ENCODE measurements at regions not wholly inside any gene's neighbourhood (a gene's known extent, or its start where the extent isn't known, plus 50 kb on each side); places are given as distances from the start of the nearest gene placed in this dataset.

DNA sequence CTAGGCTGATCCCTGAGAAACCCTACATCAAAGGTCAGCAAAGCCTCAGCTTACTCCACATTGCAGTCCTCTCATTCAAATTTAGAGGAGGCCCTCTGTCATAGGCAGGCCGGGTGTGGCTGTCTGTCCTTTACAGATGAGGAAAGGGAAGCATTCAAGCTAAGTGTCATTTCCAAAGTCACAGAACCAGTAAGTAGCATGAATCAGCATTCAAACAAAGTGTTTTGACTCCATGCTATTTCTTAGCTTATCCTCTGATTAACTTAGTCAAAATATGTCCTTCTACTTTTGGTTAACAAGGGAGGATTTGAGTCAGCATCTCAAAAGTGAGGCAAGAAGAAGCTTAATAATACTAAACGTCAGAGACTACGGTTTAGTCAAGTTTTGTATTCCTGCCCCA lies 409.0 kb upstream of the POU3F3 start:
- DNase-seq (ENCODE audit: low spot score): no peak

DNA sequence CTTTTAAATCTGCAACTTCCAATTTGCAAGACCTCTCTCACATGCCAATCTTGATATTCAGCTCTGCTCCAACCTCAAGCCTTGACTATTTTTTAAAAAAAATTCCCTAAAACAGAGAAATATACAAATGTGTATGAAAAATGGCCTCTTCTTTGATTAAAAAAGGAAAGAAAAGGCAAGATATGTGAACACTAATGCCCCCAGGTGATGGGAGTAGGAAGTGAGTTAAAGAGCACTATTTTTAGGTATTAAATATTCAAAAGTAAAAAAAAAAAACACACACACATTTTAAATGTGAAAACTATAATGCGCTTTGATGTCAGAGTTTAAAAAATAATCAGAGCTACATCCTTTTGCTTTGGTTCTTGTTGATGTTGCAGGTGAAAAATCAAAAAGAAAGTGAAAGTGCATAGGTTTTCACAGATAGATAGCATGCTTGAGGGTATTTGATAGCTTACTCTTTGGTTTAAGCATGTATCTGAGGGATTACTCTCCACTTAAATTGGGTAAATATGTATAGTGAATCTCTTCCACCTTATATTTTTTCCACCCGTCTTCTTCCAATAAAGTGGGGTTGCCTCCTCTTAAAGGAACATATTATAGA lies 406.0 kb upstream of the POU3F3 start:
- DNase-seq (ENCODE audit: low spot score): no peak

DNA sequence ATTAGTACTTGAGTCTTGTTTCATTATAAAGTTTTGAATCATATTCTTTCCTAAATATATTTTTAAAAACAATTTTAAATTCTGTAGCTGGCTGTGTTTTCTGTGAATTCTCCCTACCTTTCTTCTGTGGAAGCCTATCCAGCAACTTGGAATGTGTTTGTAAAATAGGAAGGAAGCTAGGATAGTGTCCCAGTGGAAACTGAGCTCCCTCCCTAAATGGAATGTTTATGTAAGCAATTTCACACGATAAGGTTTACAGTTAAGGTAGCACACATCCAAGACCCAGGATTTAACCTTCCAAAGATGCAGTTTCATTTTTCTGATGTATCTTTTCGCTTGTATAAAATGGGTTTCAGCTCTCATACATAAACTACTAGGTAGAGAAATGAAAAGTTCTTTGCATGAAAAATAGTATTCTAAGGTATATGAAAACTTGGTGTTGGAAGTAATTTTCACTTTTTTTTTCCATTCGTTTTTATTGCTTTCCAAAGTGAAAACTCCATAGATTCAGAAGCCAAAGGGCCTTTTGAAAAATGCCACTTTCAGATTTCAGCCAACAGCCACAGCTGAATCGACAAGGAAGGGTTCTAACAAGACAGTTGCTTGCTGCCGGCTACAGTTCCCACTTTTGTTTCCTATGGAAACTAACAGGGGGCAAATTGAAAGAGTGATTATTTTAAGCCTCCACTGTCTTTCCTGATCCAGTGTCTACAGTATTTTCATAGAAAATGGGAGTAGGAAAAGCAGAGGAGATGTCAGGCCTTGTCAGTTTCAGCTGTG lies 405.1 kb upstream of the POU3F3 start:
- DNase-seq (ENCODE audit: low spot score): no peak

DNA sequence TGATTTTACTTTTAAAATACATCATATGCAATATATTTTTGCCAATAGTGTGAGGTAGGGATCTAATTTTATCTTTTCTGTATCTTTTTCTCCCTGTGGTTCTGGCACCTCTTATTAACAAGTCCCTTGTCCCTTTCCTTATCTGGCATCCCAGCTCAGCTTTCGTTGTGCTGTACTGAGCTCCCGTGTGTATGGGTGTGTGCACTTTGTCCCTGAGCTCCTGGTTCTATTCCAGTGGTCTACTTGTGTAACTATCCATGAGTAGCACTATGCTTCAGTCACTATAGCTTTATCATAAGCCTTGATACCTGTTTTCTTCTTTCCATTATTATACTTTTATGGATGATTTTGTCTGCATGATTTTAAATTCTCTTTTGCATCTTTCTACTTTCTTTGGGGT lies 401.4 kb upstream of the POU3F3 start:
- DNase-seq (ENCODE audit: low spot score): no peak

DNA sequence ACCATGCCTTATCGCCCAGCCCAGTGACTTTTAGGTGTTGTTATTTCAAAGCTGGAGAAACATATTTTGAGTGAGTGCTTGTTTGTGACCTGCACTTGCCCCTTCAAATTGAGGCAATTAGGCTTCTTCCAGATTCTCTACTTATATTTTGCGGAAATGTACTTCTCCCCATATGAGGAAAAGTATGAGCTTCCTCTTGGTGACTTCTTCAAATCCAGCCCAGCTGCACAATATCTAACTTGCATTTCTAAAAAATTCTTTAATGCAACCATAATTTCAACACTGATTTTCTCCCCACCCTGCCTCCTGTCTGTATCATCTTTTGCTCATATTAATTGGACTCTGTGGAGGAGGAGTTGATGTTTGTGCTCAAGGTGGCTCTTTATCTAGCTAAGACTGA lies 391.2 kb upstream of the POU3F3 start:
- no peak for DNase-seq (ENCODE audit: low spot score)

DNA sequence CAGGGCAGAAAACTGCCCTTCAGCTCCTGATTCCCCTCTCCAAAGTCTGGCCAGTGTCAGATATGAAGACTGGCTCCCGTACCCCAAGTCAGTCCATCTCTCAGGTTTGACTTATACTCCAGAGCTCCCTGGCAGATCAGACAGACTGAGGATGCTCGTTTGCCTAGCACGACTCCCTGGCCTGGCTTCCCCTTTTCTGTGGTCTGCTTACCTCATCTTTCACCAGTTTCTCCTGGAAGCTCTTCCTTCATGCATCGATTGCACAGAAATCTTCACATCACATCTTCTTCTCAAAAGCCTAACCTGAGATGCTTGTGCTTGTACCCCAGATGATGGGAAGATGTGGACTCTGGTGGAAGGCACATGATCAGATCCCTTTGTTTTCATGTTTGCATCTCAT lies 387.9 kb upstream of the POU3F3 start:
- no peak for DNase-seq (ENCODE audit: low spot score)

DNA sequence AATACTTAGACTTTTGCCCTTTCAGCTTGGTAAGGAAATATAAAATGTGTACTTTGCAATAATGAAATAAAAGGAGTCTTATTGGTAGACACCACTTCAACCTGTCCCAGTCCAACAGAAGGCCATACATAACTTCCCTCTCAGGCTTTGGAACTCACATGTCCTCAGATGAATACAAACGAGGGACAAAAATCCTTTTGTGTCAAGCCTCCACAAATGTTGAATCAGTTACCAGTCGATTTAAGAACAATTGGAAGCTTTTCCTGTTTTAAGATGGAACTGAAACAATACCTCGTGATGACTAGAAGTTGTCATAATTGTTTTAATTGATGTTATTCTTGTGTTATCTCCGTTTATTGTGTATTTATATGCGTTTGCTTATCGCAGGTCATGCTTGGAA lies 385.1 kb upstream of the POU3F3 start:
- DNase-seq (ENCODE audit: low spot score): no peak

DNA sequence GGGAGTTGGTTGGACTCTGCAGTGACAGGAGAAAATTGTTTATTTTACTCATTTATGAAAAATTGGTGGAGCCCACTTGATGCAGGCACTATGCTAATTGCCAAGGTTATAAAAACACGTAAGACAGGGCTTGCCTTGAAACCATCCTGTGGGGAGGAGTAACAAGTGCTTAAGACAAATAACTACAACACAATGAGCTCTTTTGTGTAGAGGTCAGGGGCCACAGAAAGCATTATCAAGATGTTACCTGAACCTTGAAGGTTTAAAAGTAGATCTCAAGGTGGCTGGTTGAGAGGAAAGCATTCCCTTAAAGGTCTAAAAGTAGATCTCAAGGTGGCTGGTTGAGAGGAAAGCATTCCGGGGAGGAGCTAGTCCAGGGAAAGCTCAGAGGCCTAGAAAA lies 381.8 kb upstream of the POU3F3 start:
- no peak for DNase-seq (ENCODE audit: low spot score)

DNA sequence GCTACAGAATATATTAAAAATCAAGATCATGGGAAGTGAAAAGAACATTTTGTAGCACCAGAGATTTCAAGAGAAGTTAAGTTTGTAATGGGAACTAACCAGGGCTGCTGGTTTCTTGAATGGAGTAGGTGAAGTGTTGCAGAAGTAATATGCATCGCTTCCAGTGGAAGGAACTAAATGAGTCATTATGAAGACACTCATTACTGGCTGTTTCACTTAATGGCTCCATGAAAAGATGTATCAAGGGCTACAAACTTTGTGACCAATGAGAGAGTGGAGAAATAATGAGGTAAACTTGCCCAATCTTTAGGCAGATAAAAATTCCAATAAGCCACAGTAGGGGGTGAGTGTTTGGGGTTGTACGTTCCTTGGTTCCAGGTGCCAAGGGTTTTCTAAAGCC lies 380.4 kb upstream of the POU3F3 start:
- no peak for DNase-seq (ENCODE audit: low spot score)

DNA sequence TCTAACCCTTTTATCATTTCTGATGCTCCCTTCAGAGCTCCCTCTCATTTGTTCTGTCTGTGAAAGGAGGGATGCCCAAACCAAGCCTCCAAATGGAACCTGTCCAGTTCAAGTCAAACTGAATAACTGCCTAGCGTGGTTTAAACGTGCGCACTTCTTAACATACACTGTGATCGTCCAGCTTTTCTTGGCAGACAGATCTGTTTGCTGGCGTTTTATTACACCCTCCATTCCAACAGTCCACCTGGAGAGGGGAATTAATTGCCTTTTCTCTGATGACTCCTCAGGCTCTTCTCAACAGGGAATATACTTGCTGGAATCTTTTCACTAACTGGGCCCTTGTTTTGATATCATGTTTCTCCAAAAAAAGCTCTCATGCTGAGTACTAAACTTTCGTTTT lies 379.2 kb upstream of the POU3F3 start:
- DNase-seq (ENCODE audit: low spot score): no peak

DNA sequence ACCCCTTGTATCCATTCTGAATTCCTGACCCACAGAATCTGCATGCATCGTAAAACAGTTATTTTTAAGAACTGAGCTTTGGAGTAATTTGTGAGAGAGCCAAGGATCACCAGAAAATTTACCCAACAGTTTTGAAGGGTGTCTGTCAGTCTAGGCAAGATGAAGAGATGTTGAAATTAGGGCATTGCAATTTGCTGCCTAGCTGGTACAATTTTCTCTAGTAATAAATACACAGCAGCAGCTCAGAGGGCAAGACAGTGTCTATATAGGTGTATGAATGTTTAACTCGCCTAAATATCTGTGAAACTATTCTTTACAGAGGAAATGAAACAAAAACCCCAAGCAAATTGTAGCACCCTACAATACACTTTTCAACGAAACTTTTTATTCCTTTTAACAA lies 377.8 kb upstream of the POU3F3 start:
- no peak for DNase-seq (ENCODE audit: low spot score)

DNA sequence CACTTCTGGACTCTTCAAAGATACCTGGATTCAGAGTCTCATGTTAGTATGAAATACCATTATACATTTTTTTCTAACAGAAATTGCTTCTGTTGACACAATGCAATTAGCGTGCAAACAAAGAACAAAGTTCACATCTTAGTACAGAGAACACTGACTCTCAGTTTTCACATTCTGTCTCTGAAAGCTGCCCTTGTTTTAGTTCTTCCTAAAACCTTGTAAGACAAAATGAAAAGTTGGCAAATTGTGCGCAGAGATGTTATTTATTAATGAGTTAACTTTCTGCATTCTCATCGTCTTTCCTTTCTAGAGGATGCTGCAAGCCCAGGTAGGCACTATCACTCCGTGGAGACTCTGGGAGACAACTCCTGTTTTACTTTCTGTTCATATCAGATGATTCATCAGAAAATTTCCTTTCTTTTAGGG lies 377.3 kb upstream of the POU3F3 start:
- no peak for DNase-seq (ENCODE audit: low spot score)

DNA sequence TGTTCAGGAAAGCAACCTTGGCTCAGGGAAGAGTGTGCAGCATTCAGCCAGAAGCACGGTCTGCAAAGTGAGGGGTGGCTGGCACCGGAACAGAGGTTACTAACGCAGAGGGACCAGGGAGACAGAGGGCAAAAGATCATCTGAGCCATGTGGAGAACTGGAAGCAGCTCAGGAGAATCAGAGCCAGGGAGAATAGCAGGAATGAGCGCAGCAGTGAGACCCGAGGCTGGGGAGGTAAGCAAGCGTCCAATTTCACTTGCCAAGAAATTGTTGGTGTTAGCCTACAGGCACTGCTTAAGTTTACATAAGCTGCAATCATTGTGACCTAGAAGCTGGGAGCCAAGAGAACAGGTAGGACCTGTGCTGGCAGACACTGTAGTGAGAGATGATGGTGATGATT lies 372.6 kb upstream of the POU3F3 start:
- DNase-seq (ENCODE audit: low spot score): no peak

DNA sequence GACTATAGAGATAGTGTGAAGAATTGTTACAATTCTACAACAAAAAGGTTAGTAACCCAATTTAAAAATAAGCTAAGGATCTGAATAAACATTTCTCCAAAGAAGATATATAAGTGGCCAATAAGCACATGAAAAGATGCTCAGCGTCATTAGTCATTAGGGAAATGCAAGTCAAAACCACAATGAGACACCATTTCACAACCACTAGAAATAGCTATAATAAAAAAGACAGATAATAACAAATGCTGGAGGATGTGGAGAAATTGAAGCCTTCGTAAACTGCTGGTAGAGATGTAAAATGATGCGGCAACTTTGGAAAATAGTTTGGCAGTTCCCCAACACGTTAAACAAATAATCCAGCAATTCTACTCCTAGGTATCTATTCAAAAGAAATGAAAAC lies 366.5 kb upstream of the POU3F3 start:
- no peak for DNase-seq (ENCODE audit: low spot score)

DNA sequence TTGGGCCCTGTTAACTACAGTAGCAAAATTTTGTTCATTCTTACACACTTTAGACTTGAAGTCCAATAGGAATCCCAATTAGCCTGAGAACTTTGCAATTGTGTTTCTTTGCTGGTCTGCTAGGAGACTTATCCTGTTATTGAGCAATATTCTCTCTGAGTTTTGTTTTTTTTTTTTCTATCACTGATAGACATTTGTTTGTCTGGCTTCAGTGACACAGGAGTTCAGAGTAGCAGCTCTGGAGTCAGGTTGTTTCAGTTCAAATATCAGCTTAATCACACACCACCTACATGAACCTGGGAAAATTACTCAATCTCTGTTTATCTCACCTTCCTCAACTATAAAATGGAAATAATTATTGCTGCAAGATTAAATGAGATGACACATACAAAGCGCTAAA lies 360.2 kb upstream of the POU3F3 start:
- no peak for DNase-seq (ENCODE audit: low spot score)

DNA sequence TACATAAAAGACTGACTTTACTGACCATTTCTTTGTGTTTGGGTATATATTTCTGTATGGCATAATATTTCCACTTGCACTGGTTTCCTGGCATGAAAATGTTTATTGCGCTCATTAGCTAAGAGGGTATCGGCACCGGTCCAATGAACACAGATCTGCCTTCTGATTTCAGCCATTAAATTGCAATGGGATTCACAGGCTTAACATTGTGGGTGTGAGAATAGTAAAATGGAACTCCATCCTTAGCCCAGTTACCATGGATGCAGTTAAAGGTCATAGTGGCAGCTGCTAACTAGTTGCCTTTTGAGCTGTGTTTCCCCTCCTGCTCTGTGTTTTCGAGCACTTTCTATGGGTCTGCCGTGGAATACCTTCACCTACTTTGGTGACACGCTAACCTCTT lies 352.6 kb upstream of the POU3F3 start:
- DNase-seq (ENCODE audit: low spot score): no peak

DNA sequence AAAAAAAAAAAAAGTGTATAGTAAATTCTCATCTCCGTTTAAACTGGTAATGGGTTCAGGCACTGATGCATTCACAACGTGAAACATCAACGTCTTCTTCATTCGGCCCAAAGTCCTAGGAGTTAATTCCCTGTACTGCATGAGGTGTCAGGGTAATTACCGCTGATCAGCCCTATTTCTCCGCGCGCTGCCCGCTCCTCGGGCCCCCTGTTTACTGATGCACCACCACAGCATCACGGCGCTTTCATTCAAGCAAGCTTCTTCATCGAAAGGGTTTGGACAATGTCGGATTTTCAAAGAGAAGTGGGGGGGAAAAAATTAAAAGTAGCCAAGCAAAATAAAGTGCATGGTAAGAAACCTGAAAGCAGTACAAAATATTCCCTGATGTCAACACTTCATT lies 352.0 kb upstream of the POU3F3 start:
- no peak for DNase-seq (ENCODE audit: low spot score)

DNA sequence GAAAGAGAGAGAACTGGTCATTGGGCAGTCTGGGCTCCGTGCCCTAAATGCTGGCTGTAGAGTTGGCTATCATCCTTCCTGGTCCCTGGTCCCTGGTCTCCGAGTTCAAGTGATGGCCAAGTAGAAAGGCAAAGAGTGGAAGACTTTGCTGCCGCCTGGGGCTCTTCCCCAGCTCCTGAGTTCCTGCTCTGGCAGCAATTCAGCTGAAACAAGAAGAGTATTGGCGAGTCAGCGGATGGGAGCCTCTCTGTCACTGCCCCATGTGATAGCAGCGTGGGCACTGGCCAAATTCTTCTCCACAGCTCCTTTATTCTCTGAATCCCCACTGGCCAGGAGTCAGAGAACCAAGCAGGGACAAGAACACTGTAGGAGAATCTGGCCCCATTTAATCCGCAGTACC lies 351.0 kb upstream of the POU3F3 start:
- DNase-seq (ENCODE audit: low spot score): no peak

DNA sequence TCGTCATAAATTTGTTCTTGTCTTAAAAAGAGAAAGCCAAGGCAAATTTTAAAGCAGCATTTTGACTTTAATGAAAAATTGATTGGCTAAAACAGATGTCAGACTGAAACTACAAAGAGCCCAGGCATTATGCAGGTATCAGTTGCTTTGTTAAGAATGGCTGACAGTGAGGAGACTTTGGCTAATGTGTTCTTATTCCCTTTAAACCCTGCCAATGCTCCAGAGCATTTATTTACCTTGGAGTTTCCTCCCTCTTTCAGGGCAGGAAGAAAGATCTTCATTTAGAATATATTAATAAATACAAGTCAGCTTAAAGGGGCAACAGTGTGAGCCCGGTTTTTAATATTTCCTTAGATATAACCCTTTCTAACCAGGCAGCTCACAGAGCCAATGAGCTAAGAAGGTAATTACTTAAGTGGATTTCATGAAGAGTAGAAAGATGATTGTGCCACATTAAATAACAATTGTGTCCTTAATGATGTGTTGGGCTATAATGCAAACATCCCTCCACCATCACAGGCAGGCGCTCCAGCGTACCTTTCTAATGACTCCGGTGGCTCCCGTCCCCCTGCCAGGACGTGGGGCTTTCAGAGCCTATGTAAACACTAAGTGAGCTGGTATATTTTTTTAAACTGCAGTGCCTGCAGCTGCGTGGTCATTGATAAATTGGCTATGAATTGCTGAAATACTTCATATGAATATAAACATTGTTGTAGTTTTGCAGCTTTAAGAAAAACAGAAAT lies 349.4 kb upstream of the POU3F3 start:
- DNase-seq (ENCODE audit: low spot score): no peak

DNA sequence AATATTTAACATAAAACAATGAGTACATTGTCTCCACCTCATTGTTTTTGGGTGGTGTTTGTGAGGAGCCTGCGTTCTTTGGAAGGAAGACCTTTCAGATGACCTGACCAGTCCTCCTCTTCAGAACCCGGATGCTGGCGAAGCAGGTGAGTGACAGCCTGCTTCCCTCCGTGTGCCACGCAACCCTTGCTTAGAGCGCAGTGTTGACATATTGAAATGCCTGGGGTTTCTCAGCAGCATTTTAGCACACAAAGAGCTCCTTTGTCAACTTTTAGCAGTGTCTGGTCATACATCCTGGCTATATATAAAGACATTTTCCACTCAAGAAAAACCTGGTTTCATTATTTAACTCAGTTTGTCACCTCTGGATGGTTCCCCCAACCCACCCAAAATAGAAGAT lies 335.7 kb upstream of the POU3F3 start:
- DNase-seq (ENCODE audit: low spot score): no peak

DNA sequence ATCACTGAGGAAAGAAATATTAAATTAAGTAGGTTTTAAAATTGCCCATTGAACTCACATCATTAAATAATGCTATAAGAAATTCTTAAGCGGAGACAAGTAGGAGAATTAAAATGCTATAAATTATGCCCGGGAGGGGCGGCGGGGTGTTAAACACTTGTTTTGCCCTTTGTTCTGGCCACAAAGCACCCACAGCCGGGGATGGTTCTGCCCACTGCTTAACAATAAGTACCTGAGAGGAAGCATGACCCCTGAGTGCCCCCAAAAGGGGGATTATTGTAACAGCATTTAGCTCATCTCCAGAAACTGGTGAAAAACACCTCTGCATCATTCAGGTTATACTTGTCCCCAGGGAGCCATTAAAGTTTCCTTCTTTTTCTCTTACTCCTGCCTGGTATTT lies 332.7 kb upstream of the POU3F3 start:
- DNase-seq (ENCODE audit: low spot score): no peak

DNA sequence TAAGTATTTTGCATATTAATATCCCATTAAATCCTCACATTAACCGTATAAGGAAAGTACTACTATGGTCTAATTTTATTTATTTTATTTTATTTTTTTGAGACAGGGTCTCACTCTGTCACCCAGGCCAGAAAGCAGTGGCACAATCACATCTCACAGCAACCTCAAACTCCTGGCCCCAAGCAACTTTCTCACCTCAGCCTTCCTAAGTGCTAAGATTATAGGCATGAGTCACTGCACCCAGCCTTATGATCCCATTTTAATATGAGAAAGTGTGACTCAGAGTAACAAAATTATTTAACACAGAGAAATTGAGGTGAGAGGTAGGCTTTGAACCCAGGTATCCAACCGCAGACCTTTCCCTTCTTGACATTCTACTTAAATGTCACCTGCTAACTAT lies 330.0 kb upstream of the POU3F3 start:
- no peak for DNase-seq (ENCODE audit: low spot score)

DNA sequence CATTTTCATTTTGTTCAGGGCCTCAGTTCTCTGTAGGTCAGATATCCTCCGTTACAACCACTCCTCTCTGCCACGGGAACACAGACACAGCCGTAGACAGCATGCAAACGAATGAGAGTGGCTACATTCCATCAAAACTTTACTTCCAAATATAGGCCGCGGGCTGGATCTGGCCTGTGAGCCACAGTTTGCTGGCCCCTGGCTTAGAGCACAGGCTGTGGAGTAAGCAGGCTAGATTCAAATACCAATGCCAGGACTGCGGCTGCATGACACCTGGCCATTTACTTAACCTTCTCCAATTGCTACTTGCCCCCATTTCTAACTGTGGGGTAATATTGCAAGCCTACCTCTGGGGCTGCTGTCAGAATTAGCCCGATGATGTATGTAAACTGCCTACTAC lies 325.8 kb upstream of the POU3F3 start:
- no peak for DNase-seq (ENCODE audit: low spot score)

DNA sequence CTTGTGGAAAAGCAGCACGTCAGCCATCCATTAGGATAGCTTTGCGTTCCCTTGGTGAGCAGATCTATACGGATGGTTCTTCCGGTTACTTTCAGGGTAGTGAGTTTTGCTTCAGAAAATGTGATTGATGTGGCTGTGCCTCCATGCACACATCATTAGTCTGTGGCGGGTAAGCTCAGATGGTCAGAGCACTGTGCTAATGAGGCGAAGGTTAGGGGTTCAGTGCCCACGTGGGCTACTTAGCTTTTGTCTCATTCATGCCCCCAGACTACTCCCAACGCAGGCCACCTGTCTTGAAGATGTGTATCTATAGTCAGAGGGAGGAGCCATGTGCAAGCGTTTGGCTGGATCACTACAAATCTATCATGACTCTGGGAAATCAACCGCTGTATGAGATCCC lies 322.8 kb upstream of the POU3F3 start:
- no peak for DNase-seq (ENCODE audit: low spot score)

All from hematopoietic multipotent progenitor cell treated with erythropoietin and hydrocortisone succinate and interleukin-3 and kit ligand, for 15 days (in vitro differentiated cells).